Cardiac muscle cell (in vitro differentiated cells and primary cell): ENCODE measurements at regions not wholly inside any gene's neighbourhood (a gene's known extent, or its start where the extent isn't known, plus 50 kb on each side); places are given as distances from the start of the nearest gene placed in this dataset.
A peak's percentile ranks its signal among the peaks of the same experiment; 100 is the strongest.
"Not testable (repeated sequence)": the region's sequence is repeated elsewhere in the genome, so short reads cannot be mapped to it uniquely, and the experiment has no call there.

Experiments
- DNase-seq, 2 donors: peaks; one replicate each; pipeline versions ENCODE4 v3.0.0 to v3.0.0-alpha.2; 2010 to 2017; ENCODE audit warnings: low read depth in 1 of 2, low spot score in 1 of 2
- H3K27ac ChIP-seq: fragments of 200-600 bp; sonication (generic); 2 replicates; pipeline ENCODE4 v1.5.1; 2016
- H3K27me3 ChIP-seq: fragments of 200-600 bp; sonication (generic); 2 replicates; pipeline ENCODE4 v1.6.0; 2016; ENCODE audit warnings: control low read depth
- H3K36me3 ChIP-seq: fragments of 200-600 bp; sonication (generic); 2 replicates; pipeline ENCODE4 v1.5.1; 2016; ENCODE audit warnings: control low read depth
- H3K4me1 ChIP-seq: fragments of 200-600 bp; sonication (generic); 2 replicates; pipeline ENCODE4 v1.8.1; 2017; ENCODE audit warnings: low read depth, mild to moderate bottlenecking, mixed run types
- H3K4me3 ChIP-seq: fragments of 200-600 bp; sonication (generic); 2 replicates; pipeline ENCODE4 v1.5.1; 2016; ENCODE audit warnings: mild to moderate bottlenecking
- H3K9me3 ChIP-seq: fragments of 200-600 bp; sonication (generic); 2 replicates; pipeline ENCODE4 v1.5.1; 2017; ENCODE audit warnings: low read depth, mild to moderate bottlenecking, control low read depth
- TF ChIP-seq, protein P1 (sequence below): IDR thresholded peaks from 2 replicates; pipeline ENCODE4 v1.5.1; 2012; ENCODE audit warnings: low read depth, mild to moderate bottlenecking, low read length

DNA sequence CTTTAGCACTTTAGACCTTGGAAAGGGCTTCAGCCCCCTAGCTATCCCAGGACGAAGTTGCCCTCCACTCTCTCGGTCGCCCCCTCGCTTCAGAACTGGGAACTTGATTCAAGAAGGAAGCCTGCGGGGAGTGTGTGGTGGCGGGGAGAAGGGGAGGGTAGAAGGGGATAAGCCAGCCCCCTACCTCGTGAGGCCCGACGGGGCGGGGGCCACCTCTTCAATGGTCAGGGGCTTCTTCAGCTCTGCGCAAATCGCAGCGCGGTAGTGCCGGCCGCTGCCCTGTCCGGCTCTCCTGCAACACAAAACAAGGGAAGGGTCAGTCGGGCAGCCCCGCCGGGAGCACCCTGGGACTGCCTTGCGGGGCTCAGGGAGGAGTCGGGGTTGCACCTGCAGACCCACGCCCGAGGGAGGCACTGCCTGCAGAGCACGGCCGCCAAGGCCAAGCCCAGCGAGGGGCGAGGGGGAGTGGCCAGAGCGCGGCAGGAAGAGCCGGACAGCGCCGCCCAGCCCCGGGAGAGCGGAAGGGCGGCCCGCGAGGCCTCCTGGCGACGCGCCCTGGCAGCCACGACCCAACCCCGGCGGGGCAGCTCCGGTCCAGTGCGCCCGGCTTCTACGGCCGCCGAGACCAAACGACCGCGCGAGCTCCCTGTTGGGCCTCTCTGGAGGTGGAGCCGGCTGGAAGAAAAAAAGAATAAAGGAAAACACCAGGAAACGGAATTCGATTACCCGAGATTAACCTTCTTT lies 56.2 kb upstream of the RASAL2 start:
- H3K4me3 ChIP-seq, result peak overlapping the region; percentile 29
- no peaks in the 10 kb centered on the region for H3K36me3 ChIP-seq
- no peaks in the 10 kb centered on the region for H3K9me3 ChIP-seq
- TF ChIP-seq, protein P1, sequence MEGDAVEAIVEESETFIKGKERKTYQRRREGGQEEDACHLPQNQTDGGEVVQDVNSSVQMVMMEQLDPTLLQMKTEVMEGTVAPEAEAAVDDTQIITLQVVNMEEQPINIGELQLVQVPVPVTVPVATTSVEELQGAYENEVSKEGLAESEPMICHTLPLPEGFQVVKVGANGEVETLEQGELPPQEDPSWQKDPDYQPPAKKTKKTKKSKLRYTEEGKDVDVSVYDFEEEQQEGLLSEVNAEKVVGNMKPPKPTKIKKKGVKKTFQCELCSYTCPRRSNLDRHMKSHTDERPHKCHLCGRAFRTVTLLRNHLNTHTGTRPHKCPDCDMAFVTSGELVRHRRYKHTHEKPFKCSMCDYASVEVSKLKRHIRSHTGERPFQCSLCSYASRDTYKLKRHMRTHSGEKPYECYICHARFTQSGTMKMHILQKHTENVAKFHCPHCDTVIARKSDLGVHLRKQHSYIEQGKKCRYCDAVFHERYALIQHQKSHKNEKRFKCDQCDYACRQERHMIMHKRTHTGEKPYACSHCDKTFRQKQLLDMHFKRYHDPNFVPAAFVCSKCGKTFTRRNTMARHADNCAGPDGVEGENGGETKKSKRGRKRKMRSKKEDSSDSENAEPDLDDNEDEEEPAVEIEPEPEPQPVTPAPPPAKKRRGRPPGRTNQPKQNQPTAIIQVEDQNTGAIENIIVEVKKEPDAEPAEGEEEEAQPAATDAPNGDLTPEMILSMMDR, result peak; percentile 34
- no peak overlapping the region for H3K27ac ChIP-seq
- peak; percentile 79 to 93 for DNase-seq
- H3K4me1 ChIP-seq, result no peaks in the 10 kb centered on the region
- no peaks in the 10 kb centered on the region for H3K27me3 ChIP-seq

DNA sequence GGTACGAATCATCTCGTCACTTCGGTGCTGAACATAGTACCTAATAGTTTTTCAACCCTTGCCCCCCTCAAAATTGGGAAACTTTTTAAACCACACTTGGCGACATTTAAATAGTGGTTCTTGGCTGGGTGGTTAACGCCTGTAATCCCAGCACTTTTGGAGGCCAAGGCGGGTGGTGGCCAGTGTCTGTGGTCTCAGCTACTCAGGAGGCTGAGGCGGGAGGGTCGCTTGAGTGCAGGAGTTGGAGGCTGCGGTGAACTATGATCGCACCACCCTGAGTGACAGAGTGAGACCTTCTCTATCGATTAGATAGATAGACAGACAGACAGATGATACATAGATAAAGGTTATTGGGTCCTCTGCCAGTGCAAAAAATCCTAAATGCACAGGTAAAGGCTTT lies 55.5 kb upstream of the RASAL2 start:
- H3K27ac ChIP-seq, result no peak overlapping the region
- H3K36me3 ChIP-seq, result no peaks in the 10 kb centered on the region
- H3K27me3 ChIP-seq, result no peaks in the 10 kb centered on the region
- DNase-seq, result no peak
- no peaks in the 10 kb centered on the region for H3K9me3 ChIP-seq
- no peaks in the 10 kb centered on the region for H3K4me1 ChIP-seq
- peak overlapping the region; percentile 29 for H3K4me3 ChIP-seq
- TF ChIP-seq, protein P1, result no peak

DNA sequence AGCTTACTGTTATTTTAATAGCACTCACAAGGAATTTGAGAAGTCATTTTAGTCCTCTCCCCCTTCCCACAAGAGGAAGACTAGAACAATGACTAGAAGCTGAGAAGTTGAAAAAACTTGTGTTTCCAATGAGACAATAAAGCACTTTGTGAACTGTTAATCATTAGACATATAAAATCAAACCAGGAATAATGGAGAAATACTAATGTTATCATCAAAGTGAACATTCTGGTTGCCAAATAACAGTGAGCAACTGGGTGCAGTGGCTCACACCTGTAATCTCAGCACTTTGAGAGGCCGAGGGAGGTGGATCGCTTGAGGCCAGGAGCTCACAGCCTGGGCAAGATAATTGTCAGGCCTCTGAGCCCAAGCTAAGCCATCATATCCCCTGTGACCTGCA lies 54.0 kb upstream of the RASAL2 start:
- Histone ChIP-seq H3K27ac (no peak overlapping the region), H3K4me1 (no peaks in the 10 kb centered on the region), H3K36me3 (no peaks in the 10 kb centered on the region), H3K9me3 (no peaks in the 10 kb centered on the region), H3K4me3 (no peak overlapping the region), H3K27me3 (no peaks in the 10 kb centered on the region)
- no peak for DNase-seq
- TF ChIP-seq, protein P1, result no peak

DNA sequence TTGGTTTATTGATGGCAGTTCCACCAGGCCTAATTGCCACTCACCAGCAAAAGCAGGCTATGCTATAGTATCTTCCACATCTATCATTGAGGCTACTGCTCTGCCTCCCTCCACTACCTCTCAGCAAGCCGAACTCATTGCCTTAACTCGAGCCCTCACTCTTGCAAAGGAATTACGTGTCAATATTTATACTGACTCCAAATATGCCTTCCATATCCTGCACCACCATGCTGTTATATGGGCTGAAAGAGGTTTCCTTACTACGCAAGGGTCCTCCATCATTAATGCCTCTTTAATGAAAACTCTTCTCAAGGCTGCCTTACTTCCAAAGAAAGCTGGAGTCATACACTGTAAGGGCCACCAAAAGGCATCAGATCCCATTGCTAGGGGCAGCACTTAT lies 50.0 kb upstream of the RASAL2 start:
- not testable (repeated sequence) for H3K4me1 ChIP-seq, DNase-seq, H3K9me3 ChIP-seq, H3K4me3 ChIP-seq, H3K27ac ChIP-seq, H3K27me3 ChIP-seq, H3K36me3 ChIP-seq
